Stomach smooth muscle (tissue), 2 donors: ENCODE measurements at regions not wholly inside any gene's neighbourhood (a gene's known extent, or its start where the extent isn't known, plus 50 kb on each side); places are given as distances from the start of the nearest gene placed in this dataset.
"Not testable (repeated sequence)": the region's sequence is repeated elsewhere in the genome, so short reads cannot be mapped to it uniquely, and the experiment has no call there.

Experiments
- H3K27ac ChIP-seq: one replicate; pipeline ENCODE4 v1.7.0; 2013; ENCODE audit warnings: mild to moderate bottlenecking, low read length, inconsistent platforms
- H3K27me3 ChIP-seq, 2 donors: one replicate each; pipeline ENCODE4 v1.7.0; 2013; ENCODE audit warnings: low read length in 2 of 2; ENCODE audit not compliant: insufficient read depth in 2 of 2, control insufficient read depth in 1 of 2
- H3K36me3 ChIP-seq, 2 donors: one replicate each; pipeline ENCODE4 v1.7.0; 2013; ENCODE audit warnings: low read length in 2 of 2; ENCODE audit not compliant: control insufficient read depth in 2 of 2, insufficient read depth in 2 of 2
- H3K4me1 ChIP-seq: one replicate; pipeline ENCODE4 v1.7.0; 2013; ENCODE audit warnings: low read length; ENCODE audit not compliant: control insufficient read depth, insufficient read depth
- H3K4me3 ChIP-seq, 2 donors: one replicate each; pipeline ENCODE4 v1.7.0; 2013; ENCODE audit warnings: low read length in 2 of 2
- H3K9ac ChIP-seq, 2 donors: one replicate each; pipeline ENCODE4 v1.7.0; 2013; ENCODE audit warnings: low read length in 2 of 2, mild to moderate bottlenecking in 1 of 2
- H3K9me3 ChIP-seq, 2 donors: one replicate each; pipeline ENCODE4 v1.7.0; 2013; ENCODE audit warnings: low read length in 2 of 2; ENCODE audit not compliant: control insufficient read depth in 2 of 2
- donor health status: healthy.
- donor health status: Pancreatic carcinoma.

GRCh38 chrX:1871887-1872286 lies 257.0 kb downstream of the ASMT start:
- Histone ChIP-seq H3K27me3 (no peaks in the 10 kb centered on the region), H3K4me3 (no peak overlapping the region), H3K9me3 (peaks cover 0 to 7% of the 10 kb centered on the region in 2 donors), H3K9ac (no peak overlapping the region), H3K27ac (no peak overlapping the region), H3K4me1 (no peaks in the 10 kb centered on the region), H3K36me3 (no peaks in the 10 kb centered on the region)

- H3K27ac ChIP-seq: no peak overlapping the region
- no peaks in the 10 kb centered on the region for H3K4me1 ChIP-seq
- H3K9ac ChIP-seq: no peak overlapping the region
- H3K9me3 ChIP-seq: peaks cover 0 to 7% of the 10 kb centered on the region in 2 donors
- H3K27me3 ChIP-seq: no peaks in the 10 kb centered on the region
- no peaks in the 10 kb centered on the region for H3K36me3 ChIP-seq
- no peak overlapping the region for H3K4me3 ChIP-seq
Measured at GRCh38 chrX:1873671-1874070, 258.8 kb downstream of the ASMT start.

- Histone ChIP-seq H3K36me3 (no peaks in the 10 kb centered on the region), H3K27me3 (no peaks in the 10 kb centered on the region), H3K27ac (no peak overlapping the region), H3K9ac (no peak overlapping the region), H3K4me1 (no peaks in the 10 kb centered on the region), H3K9me3 (peaks cover 0 to 7% of the 10 kb centered on the region in 2 donors), H3K4me3 (no peak overlapping the region)
Measured at GRCh38 chrX:1874416-1874815, 259.6 kb downstream of the ASMT start.

- Histone ChIP-seq H3K4me1 (no peaks in the 10 kb centered on the region), H3K4me3 (no peak overlapping the region), H3K27ac (no peak overlapping the region), H3K9ac (no peak overlapping the region), H3K9me3 (peaks cover 0 to 7% of the 10 kb centered on the region in 2 donors), H3K27me3 (no peaks in the 10 kb centered on the region), H3K36me3 (no peaks in the 10 kb centered on the region)
Measured at GRCh38 chrX:1874899-1875298, 260.0 kb downstream of the ASMT start.

GRCh38 chrX:1876041-1876440 lies 261.2 kb downstream of the ASMT start:
- no peak overlapping the region for H3K4me3 ChIP-seq
- no peak overlapping the region for H3K27ac ChIP-seq
- H3K9ac ChIP-seq: no peak overlapping the region
- H3K4me1 ChIP-seq: no peaks in the 10 kb centered on the region
- no peaks in the 10 kb centered on the region for H3K36me3 ChIP-seq
- H3K9me3 ChIP-seq: peaks cover 0 to 7% of the 10 kb centered on the region in 2 donors
- H3K27me3 ChIP-seq: no peaks in the 10 kb centered on the region

GRCh38 chrX:1877780-1878179 lies 262.9 kb downstream of the ASMT start:
- peaks cover 0 to 4% of the 10 kb centered on the region in 2 donors for H3K9me3 ChIP-seq
- no peak overlapping the region for H3K4me3 ChIP-seq
- no peaks in the 10 kb centered on the region for H3K4me1 ChIP-seq
- H3K9ac ChIP-seq: no peak overlapping the region
- H3K36me3 ChIP-seq: no peaks in the 10 kb centered on the region
- no peak overlapping the region for H3K27ac ChIP-seq
- no peaks in the 10 kb centered on the region for H3K27me3 ChIP-seq

GRCh38 chrX:1880884-1881817 lies 266.3 kb downstream of the ASMT start:
- H3K9ac ChIP-seq, H3K4me1 ChIP-seq, H3K9me3 ChIP-seq: not testable (repeated sequence)

GRCh38 chrX:1883772-1884171 lies 268.9 kb downstream of the ASMT start:
- no peaks in the 10 kb centered on the region for H3K36me3 ChIP-seq
- H3K4me1 ChIP-seq: no peaks in the 10 kb centered on the region
- peaks cover 2 to 3% of the 10 kb centered on the region in 2 donors for H3K9me3 ChIP-seq
- H3K27me3 ChIP-seq: peaks cover 0 to 2% of the 10 kb centered on the region in 2 donors
- no peak overlapping the region for H3K27ac ChIP-seq
- H3K4me3 ChIP-seq: no peak overlapping the region
- no peak overlapping the region for H3K9ac ChIP-seq

More at GRCh38 chrX:1880884-1881817, 266.3 kb downstream of the ASMT start:
- H3K27ac ChIP-seq, H3K27me3 ChIP-seq, H3K36me3 ChIP-seq, H3K4me3 ChIP-seq: not testable (repeated sequence)

GRCh38 chrX:1884446-1884845 lies 269.6 kb downstream of the ASMT start:
- Histone ChIP-seq H3K27ac (no peak overlapping the region), H3K9me3 (peaks cover 2 to 3% of the 10 kb centered on the region in 2 donors), H3K4me1 (no peaks in the 10 kb centered on the region), H3K9ac (no peak overlapping the region), H3K4me3 (no peak overlapping the region), H3K36me3 (no peaks in the 10 kb centered on the region), H3K27me3 (peaks cover 0 to 2% of the 10 kb centered on the region in 2 donors)

GRCh38 chrX:1885116-1885515 lies 270.3 kb downstream of the ASMT start:
- no peak overlapping the region for H3K9ac ChIP-seq
- no peak overlapping the region for H3K4me3 ChIP-seq
- peaks cover 0 to 2% of the 10 kb centered on the region in 2 donors for H3K27me3 ChIP-seq
- H3K4me1 ChIP-seq: no peaks in the 10 kb centered on the region
- no peaks in the 10 kb centered on the region for H3K36me3 ChIP-seq
- H3K9me3 ChIP-seq: peaks cover 2 to 3% of the 10 kb centered on the region in 2 donors
- H3K27ac ChIP-seq: no peak overlapping the region

GRCh38 chrX:1888305-1888704 lies 273.4 kb downstream of the ASMT start:
- not testable (repeated sequence) for H3K9me3 ChIP-seq, H3K27me3 ChIP-seq, H3K4me3 ChIP-seq, H3K9ac ChIP-seq, H3K36me3 ChIP-seq, H3K4me1 ChIP-seq, H3K27ac ChIP-seq
